Colonic mucosa (tissue), 4 donors: ENCODE measurements at regions not wholly inside any gene's neighbourhood (a gene's known extent, or its start where the extent isn't known, plus 50 kb on each side); places are given as distances from the start of the nearest gene placed in this dataset.
"Not testable (repeated sequence)": the region's sequence is repeated elsewhere in the genome, so short reads cannot be mapped to it uniquely, and the experiment has no call there.

ENCODE experiments used
- DNase-seq: peaks from one replicate; pipeline ENCODE4 v3.0.0-alpha.2; 2020
- H3K27ac ChIP-seq: fragments of 200-600 bp; one replicate; pipeline ENCODE4 v1.8.0; 2021
- H3K27me3 ChIP-seq: fragments of 200-600 bp; one replicate; pipeline ENCODE4 v1.8.0; 2021
- H3K36me3 ChIP-seq: fragments of 200-600 bp; one replicate; pipeline ENCODE4 v1.8.0; 2021
- H3K4me1 ChIP-seq: fragments of 200-600 bp; one replicate; pipeline ENCODE4 v1.8.0; 2021; ENCODE audit warnings: mild to moderate bottlenecking
- H3K4me3 ChIP-seq: fragments of 200-600 bp; one replicate; pipeline ENCODE4 v1.8.0; 2021
- H3K9ac ChIP-seq, 2 donors: one replicate each; pipeline ENCODE4 v1.7.0; 2013; ENCODE audit warnings: control low read depth in 2 of 2, low read depth in 2 of 2, low read length in 2 of 2
- H3K9me3 ChIP-seq: fragments of 200-600 bp; one replicate; pipeline ENCODE4 v1.8.0; 2021
- intact Hi-C: fragments of 100-400 bp; cut with DNase I; formaldehyde crosslinking; loops from one replicate; pipeline ENCODE4 v1.14.1; 2022
- TF ChIP-seq, protein P1 (sequence below): fragments of 200-600 bp; IDR thresholded peaks from one replicate; pipeline ENCODE4 v1.8.0; 2022; ENCODE audit warnings: antibody characterized with exemption, mild to moderate bottlenecking
- donor health status: healthy.
- donor health status: DM: no; HTN: no; CAD: no.
- donor health status: DM: no; HTN: no; CAD: no.

GRCh38 chr4:30094887-30095286 lies 625.3 kb upstream of the PCDH7 start:
- no peak for DNase-seq
- intact Hi-C loops: no loop called here
- Histone ChIP-seq H3K9ac (no peak overlapping the region), H3K27ac (no peak overlapping the region), H3K4me1 (no peaks in the 10 kb centered on the region), H3K27me3 (no peaks in the 10 kb centered on the region), H3K9me3 (no peaks in the 10 kb centered on the region), H3K36me3 (no peaks in the 10 kb centered on the region), H3K4me3 (no peak overlapping the region)
- TF ChIP-seq, protein P1, sequence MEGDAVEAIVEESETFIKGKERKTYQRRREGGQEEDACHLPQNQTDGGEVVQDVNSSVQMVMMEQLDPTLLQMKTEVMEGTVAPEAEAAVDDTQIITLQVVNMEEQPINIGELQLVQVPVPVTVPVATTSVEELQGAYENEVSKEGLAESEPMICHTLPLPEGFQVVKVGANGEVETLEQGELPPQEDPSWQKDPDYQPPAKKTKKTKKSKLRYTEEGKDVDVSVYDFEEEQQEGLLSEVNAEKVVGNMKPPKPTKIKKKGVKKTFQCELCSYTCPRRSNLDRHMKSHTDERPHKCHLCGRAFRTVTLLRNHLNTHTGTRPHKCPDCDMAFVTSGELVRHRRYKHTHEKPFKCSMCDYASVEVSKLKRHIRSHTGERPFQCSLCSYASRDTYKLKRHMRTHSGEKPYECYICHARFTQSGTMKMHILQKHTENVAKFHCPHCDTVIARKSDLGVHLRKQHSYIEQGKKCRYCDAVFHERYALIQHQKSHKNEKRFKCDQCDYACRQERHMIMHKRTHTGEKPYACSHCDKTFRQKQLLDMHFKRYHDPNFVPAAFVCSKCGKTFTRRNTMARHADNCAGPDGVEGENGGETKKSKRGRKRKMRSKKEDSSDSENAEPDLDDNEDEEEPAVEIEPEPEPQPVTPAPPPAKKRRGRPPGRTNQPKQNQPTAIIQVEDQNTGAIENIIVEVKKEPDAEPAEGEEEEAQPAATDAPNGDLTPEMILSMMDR: no peak

- H3K9ac ChIP-seq: no peak overlapping the region
- no peak overlapping the region for H3K27ac ChIP-seq
- H3K4me1 ChIP-seq: no peaks in the 10 kb centered on the region
- intact Hi-C loops: no loop called here
- H3K9me3 ChIP-seq: no peaks in the 10 kb centered on the region
- no peaks in the 10 kb centered on the region for H3K27me3 ChIP-seq
- TF ChIP-seq, protein P1: no peak
- no peak overlapping the region for H3K4me3 ChIP-seq
- H3K36me3 ChIP-seq: no peaks in the 10 kb centered on the region
- DNase-seq: no peak
These were observed 616.7 kb upstream of the PCDH7 start for GRCh38 chr4:30103455-30103854.

DNA sequence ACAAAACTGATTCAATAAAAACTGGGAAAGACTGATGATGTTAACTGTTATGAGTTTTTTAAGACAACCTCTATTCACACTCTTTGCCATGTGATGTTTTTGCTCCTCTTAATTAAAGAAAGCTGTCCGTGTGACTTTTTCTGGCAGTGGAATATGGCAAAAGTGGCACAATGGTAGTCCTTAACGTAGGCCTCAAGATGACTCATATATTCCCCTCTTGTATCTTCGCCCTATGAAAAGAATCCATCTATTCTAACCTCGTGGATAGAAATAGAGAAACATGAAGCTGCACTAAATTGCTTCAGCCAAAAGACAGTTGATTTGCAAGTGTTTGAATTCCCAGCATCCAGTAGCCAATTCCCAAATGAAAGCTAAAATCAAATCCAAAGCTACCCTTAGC lies 603.8 kb upstream of the PCDH7 start:
- no peaks in the 10 kb centered on the region for H3K36me3 ChIP-seq
- no peaks in the 10 kb centered on the region for H3K4me1 ChIP-seq
- H3K9ac ChIP-seq: no peak overlapping the region
- no peaks in the 10 kb centered on the region for H3K9me3 ChIP-seq
- no peaks in the 10 kb centered on the region for H3K27me3 ChIP-seq
- intact Hi-C loops: no loop called here
- H3K27ac ChIP-seq: no peak overlapping the region
- TF ChIP-seq, protein P1: no peak
- DNase-seq: no peak
- no peak overlapping the region for H3K4me3 ChIP-seq

GRCh38 chr4:30117433-30117832 lies 602.7 kb upstream of the PCDH7 start:
- Histone ChIP-seq H3K9me3 (no peaks in the 10 kb centered on the region), H3K27ac (no peak overlapping the region), H3K27me3 (no peaks in the 10 kb centered on the region), H3K9ac (no peak overlapping the region), H3K36me3 (no peaks in the 10 kb centered on the region), H3K4me3 (no peak overlapping the region), H3K4me1 (no peaks in the 10 kb centered on the region)
- TF ChIP-seq, protein P1: no peak
- intact Hi-C loops: no loop called here
- DNase-seq: no peak

- Histone ChIP-seq H3K4me3 (no peak overlapping the region), H3K9ac (no peak overlapping the region), H3K27ac (no peak overlapping the region), H3K9me3 (no peaks in the 10 kb centered on the region), H3K36me3 (no peaks in the 10 kb centered on the region), H3K27me3 (no peaks in the 10 kb centered on the region), H3K4me1 (no peaks in the 10 kb centered on the region)
- DNase-seq: no peak
- TF ChIP-seq, protein P1: no peak
- intact Hi-C loops: no loop called here
These were observed 597.5 kb upstream of the PCDH7 start for GRCh38 chr4:30122711-30123110.

DNA sequence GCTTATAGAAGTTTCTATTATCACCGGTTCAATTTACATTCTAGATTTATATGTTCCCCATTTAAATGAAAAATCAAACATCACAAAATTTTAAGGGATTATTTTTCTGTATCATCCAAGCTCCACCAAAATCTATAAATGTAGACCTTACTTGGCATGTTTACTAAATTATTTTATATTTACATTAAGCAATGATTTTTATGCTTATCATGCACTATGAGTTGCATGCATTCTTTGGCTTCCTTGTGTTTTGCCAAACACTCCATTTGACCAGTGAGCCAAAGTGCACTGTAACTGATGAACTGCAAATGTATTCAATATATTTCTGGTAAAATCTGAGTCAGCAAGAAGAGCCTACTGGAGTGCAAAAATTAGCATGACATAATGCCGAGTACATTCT lies 595.5 kb upstream of the PCDH7 start:
- H3K9ac ChIP-seq, H3K9me3 ChIP-seq, H3K4me1 ChIP-seq, H3K27ac ChIP-seq, H3K36me3 ChIP-seq, DNase-seq, intact Hi-C loops, H3K27me3 ChIP-seq, H3K4me3 ChIP-seq: not testable (repeated sequence)
